DOHH2 (cell line): ENCODE measurements at regions not wholly inside any gene's neighbourhood (a gene's known extent, or its start where the extent isn't known, plus 50 kb on each side); places are given as distances from the start of the nearest gene placed in this dataset.
A peak's percentile ranks its signal among the peaks of the same experiment; 100 is the strongest.

ENCODE experiments used
- H3F3A ChIP-seq: fragments of 200-600 bp; sonication (generic), shearing (Covaris generic); 2 replicates; pipeline ENCODE4 v1.6.0; 2016; ENCODE audit warnings: antibody characterized with exemption, mild to moderate bottlenecking; ENCODE audit not compliant: control insufficient read depth, insufficient read depth
- H3K27ac ChIP-seq: fragments of 200-600 bp; sonication (generic); 2 replicates; pipeline ENCODE4 v1.5.1; 2014; ENCODE audit warnings: low read depth, mild to moderate bottlenecking, low read length, moderate library complexity
- H3K27me3 ChIP-seq: fragments of 200-600 bp; sonication (generic); 2 replicates; pipeline ENCODE4 v1.6.1; 2014; ENCODE audit warnings: mild to moderate bottlenecking, low read length, mixed read lengths; ENCODE audit not compliant: control insufficient read depth
- H3K36me3 ChIP-seq: fragments of 200-600 bp; sonication (generic); 2 replicates; pipeline ENCODE4 v1.6.1; 2014; ENCODE audit warnings: mild to moderate bottlenecking, low read length, moderate library complexity, mixed read lengths; ENCODE audit not compliant: control insufficient read depth
- H3K4me1 ChIP-seq: fragments of 200-600 bp; sonication (generic); 2 replicates; pipeline ENCODE4 v1.6.1; 2014; ENCODE audit warnings: mild to moderate bottlenecking, low read length, mixed read lengths; ENCODE audit not compliant: control insufficient read depth
- H3K4me2 ChIP-seq: fragments of 200-600 bp; sonication (generic); 2 replicates; pipeline ENCODE4 v1.6.0; 2014; ENCODE audit warnings: mild to moderate bottlenecking, low read length, moderate library complexity
- H3K4me3 ChIP-seq: fragments of 200-600 bp; sonication (generic); 2 replicates; pipeline ENCODE4 v1.5.1; 2014; ENCODE audit warnings: mild to moderate bottlenecking, low read length, mixed read lengths
- H3K79me2 ChIP-seq: fragments of 200-600 bp; sonication (generic); 2 replicates; pipeline ENCODE4 v1.6.1; 2014; ENCODE audit warnings: mild to moderate bottlenecking, low read length, mixed read lengths; ENCODE audit not compliant: control insufficient read depth
- H3K9me2 ChIP-seq: fragments of 200-600 bp; sonication (generic); replicated peaks from 2 replicates; pipeline ENCODE4 v1.6.1; 2014; ENCODE audit warnings: mild to moderate bottlenecking, low read length, mixed read lengths; ENCODE audit not compliant: control insufficient read depth
- H3K9me3 ChIP-seq: fragments of 200-600 bp; sonication (generic); 2 replicates; pipeline ENCODE4 v1.6.1; 2014; ENCODE audit warnings: antibody characterized with exemption, low read length, mixed read lengths; ENCODE audit not compliant: control insufficient read depth, insufficient read depth
- H4K20me1 ChIP-seq: fragments of 200-600 bp; sonication (generic); 2 replicates; pipeline ENCODE4 v1.6.0; 2014; ENCODE audit warnings: low read depth, mild to moderate bottlenecking, antibody characterized with exemption, low read length, moderate library complexity; ENCODE audit not compliant: control insufficient read depth, insufficient read depth
- EZH2phosphoT487 ChIP-seq: fragments of 200-600 bp; sonication (generic); IDR thresholded peaks from 2 replicates; pipeline ENCODE4 v1.6.1; 2017; ENCODE audit warnings: borderline replicate concordance, mild to moderate bottlenecking, antibody characterized with exemption, low read length, moderate library complexity, mixed read lengths
- TF ChIP-seq, protein P1 (sequence below): fragments of 200-600 bp; sonication (generic); IDR thresholded peaks from one replicate; pipeline ENCODE4 v1.5.1; 2014; ENCODE audit warnings: antibody characterized with exemption, mild to moderate bottlenecking, low read depth, low read length; ENCODE audit not compliant: poor library complexity, severe bottlenecking

DNA sequence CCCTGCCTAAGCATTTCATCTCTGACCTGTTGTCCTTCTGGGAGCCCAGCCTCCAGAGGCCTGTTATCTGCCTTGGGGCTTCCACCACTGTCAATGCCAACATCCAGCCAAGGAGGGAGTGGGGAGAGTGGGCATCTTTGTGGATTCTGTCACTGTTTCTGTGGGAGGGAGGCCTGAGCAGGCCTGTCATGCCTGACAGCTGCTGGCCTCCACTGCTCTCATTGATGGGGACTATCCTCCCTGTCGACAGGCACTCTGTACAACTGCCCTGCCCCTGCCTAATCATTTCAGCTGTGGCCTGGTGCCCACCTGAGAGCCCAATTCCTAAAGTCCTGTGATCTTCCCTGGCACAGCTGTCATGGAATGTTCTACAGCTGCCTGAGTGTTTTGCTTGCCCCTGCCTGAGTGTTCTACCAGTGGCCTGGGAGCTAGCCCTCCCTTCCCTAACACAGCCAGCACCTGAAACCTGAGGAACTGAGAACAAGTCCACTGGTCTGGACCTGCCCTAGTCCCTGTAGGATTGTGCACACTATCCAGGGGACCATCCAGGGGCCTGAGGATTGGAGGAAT lies 145.3 kb downstream of the FAM83B start:
- H3K9me2 ChIP-seq = no peaks in the 10 kb centered on the region
- H3F3A ChIP-seq = no peaks in the 10 kb centered on the region
- H3K27me3 ChIP-seq = no peaks in the 10 kb centered on the region
- H3K9me3 ChIP-seq = peaks cover 4% of the 10 kb centered on the region; the same call in 1 of the 2 replicates
- no peaks in the 10 kb centered on the region for H3K4me1 ChIP-seq
- no peak overlapping the region for H3K4me2 ChIP-seq
- TF ChIP-seq, protein P1, sequence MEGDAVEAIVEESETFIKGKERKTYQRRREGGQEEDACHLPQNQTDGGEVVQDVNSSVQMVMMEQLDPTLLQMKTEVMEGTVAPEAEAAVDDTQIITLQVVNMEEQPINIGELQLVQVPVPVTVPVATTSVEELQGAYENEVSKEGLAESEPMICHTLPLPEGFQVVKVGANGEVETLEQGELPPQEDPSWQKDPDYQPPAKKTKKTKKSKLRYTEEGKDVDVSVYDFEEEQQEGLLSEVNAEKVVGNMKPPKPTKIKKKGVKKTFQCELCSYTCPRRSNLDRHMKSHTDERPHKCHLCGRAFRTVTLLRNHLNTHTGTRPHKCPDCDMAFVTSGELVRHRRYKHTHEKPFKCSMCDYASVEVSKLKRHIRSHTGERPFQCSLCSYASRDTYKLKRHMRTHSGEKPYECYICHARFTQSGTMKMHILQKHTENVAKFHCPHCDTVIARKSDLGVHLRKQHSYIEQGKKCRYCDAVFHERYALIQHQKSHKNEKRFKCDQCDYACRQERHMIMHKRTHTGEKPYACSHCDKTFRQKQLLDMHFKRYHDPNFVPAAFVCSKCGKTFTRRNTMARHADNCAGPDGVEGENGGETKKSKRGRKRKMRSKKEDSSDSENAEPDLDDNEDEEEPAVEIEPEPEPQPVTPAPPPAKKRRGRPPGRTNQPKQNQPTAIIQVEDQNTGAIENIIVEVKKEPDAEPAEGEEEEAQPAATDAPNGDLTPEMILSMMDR = no peak
- no peak for TF ChIP-seq EZH2phosphoT487
- no peaks in the 10 kb centered on the region for H3K36me3 ChIP-seq
- no peaks in the 10 kb centered on the region for H3K79me2 ChIP-seq
- H3K4me3 ChIP-seq = no peak overlapping the region
- no peak overlapping the region for H3K27ac ChIP-seq
- H4K20me1 ChIP-seq = no peaks in the 10 kb centered on the region

DNA sequence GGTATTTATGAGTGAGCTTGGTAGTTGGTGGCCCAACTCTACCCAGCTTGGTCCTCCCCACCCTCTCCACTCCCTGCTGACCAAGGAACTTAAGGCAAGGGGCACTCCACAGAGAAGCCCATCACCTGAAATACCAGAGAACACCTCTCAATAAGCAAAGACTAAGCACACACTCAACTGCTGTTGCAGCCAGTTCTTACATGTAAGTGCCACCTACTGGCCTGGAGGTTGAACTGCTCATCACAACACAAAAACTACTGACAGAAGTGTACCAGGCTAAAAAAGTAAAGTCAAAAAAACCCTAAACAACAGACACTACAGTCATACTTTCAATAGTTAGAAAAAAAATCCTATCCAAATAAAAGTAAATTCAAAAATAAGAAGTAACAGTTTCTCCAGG lies 146.2 kb downstream of the FAM83B start:
- no peak for TF ChIP-seq EZH2phosphoT487
- TF ChIP-seq, protein P1 = peak; percentile 62
- H3K27me3 ChIP-seq = no peaks in the 10 kb centered on the region
- no peaks in the 10 kb centered on the region for H3K4me1 ChIP-seq
- no peak overlapping the region for H3K4me3 ChIP-seq
- no peaks in the 10 kb centered on the region for H3K79me2 ChIP-seq
- no peaks in the 10 kb centered on the region for H4K20me1 ChIP-seq
- peaks cover 4% of the 10 kb centered on the region; the same call in 1 of the 2 replicates for H3K9me3 ChIP-seq
- no peaks in the 10 kb centered on the region for H3F3A ChIP-seq
- H3K36me3 ChIP-seq = no peaks in the 10 kb centered on the region
- H3K27ac ChIP-seq = no peak overlapping the region
- H3K9me2 ChIP-seq = no peaks in the 10 kb centered on the region
- H3K4me2 ChIP-seq = no peak overlapping the region

DNA sequence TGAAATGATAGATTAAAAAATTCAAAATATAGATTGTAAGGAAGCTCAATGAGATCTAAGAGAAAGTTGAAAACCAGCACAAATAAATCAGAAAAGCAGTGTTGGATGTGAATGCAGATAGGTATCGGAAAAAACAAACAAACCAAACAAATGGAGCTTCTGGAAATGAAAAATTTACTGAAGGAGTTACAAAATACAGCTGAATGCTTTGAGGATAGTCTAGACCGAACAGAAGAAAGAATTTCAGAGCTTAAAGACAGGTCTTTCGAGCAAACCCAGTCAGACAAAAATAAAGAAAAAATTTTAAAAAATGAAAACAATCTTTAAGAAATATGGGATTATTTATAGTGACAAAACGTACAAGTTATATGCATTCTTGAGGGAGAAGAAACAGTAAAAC lies 146.7 kb downstream of the FAM83B start:
- H3K79me2 ChIP-seq = no peaks in the 10 kb centered on the region
- no peaks in the 10 kb centered on the region for H3K4me1 ChIP-seq
- no peaks in the 10 kb centered on the region for H3K36me3 ChIP-seq
- peaks cover 4% of the 10 kb centered on the region; the same call in 1 of the 2 replicates for H3K9me3 ChIP-seq
- H3K4me2 ChIP-seq = no peak overlapping the region
- no peaks in the 10 kb centered on the region for H4K20me1 ChIP-seq
- H3K27me3 ChIP-seq = no peaks in the 10 kb centered on the region
- H3K27ac ChIP-seq = no peak overlapping the region
- H3F3A ChIP-seq = no peaks in the 10 kb centered on the region
- no peak for TF ChIP-seq EZH2phosphoT487
- TF ChIP-seq, protein P1 = no peak
- H3K4me3 ChIP-seq = no peak overlapping the region
- no peaks in the 10 kb centered on the region for H3K9me2 ChIP-seq
